H9 (cell line): ENCODE measurements at regions not wholly inside any gene's neighbourhood (a gene's known extent, or its start where the extent isn't known, plus 50 kb on each side); places are given as distances from the start of the nearest gene placed in this dataset.

Source experiments
- DNase-seq: peaks from one replicate; pipeline ENCODE4 v3.0.0-alpha.2; 2017
- H2AFZ ChIP-seq: one replicate; pipeline ENCODE4 v1.6.1; 2013; ENCODE audit warnings: mild to moderate bottlenecking, low read length, control low read depth, moderate library complexity
- H2AK5ac ChIP-seq: 2 replicates; pipeline ENCODE4 v1.6.1; 2013; ENCODE audit warnings: low read length, control low read depth, mixed read lengths; ENCODE audit not compliant: insufficient read length
- H2BK120ac ChIP-seq: one replicate; pipeline ENCODE4 v1.6.1; 2013; ENCODE audit warnings: low read depth, mild to moderate bottlenecking, low read length, control low read depth, inconsistent platforms; ENCODE audit not compliant: poor library complexity, severe bottlenecking
- H2BK12ac ChIP-seq: 2 replicates; pipeline ENCODE4 v1.6.1; 2013; ENCODE audit warnings: low read length, control low read depth, mixed read lengths, low read depth; ENCODE audit not compliant: insufficient read length
- H2BK15ac ChIP-seq: 2 replicates; pipeline ENCODE4 v1.6.1; 2013; ENCODE audit warnings: low read depth, low read length, control low read depth
- H2BK20ac ChIP-seq: one replicate; pipeline ENCODE4 v1.6.1; 2013; ENCODE audit warnings: low read depth, mild to moderate bottlenecking, low read length, control low read depth, inconsistent platforms; ENCODE audit not compliant: poor library complexity, severe bottlenecking
- H2BK5ac ChIP-seq: 2 replicates; pipeline ENCODE4 v1.6.1; 2013; ENCODE audit warnings: low read length, control low read depth, mixed read lengths; ENCODE audit not compliant: insufficient read length
- H3K14ac ChIP-seq: 2 replicates; pipeline ENCODE4 v1.6.1; 2013; ENCODE audit warnings: low read length, control low read depth; ENCODE audit not compliant: insufficient read depth
- H3K18ac ChIP-seq: 2 replicates; pipeline ENCODE4 v1.6.1; 2013; ENCODE audit warnings: low read depth, mild to moderate bottlenecking, mixed read lengths, low read length, control low read depth; ENCODE audit not compliant: insufficient read length
- H3K23ac ChIP-seq: 2 replicates; pipeline ENCODE4 v1.6.1; 2013; ENCODE audit warnings: low read length, control low read depth, mixed read lengths, low read depth; ENCODE audit not compliant: insufficient read length
- H3K23me2 ChIP-seq: 2 replicates; pipeline ENCODE4 v1.6.1; 2013; ENCODE audit warnings: low read depth, mild to moderate bottlenecking, mixed read lengths, low read length, control low read depth; ENCODE audit not compliant: insufficient read length, poor library complexity, severe bottlenecking
- H3K27ac ChIP-seq: 2 replicates; pipeline ENCODE4 v1.5.1; 2013; ENCODE audit warnings: low read length, control low read depth, mixed read lengths, low read depth; ENCODE audit not compliant: insufficient read length
- H3K27me3 ChIP-seq: 2 replicates; pipeline ENCODE4 v1.6.1; 2013; ENCODE audit warnings: low read length, control low read depth, inconsistent platforms; ENCODE audit not compliant: insufficient read depth
- H3K4ac ChIP-seq: 2 replicates; pipeline ENCODE4 v1.6.1; 2013; ENCODE audit warnings: low read depth, mild to moderate bottlenecking, control low read depth, inconsistent platforms, low read length, moderate library complexity
- H3K4me1 ChIP-seq: 2 replicates; pipeline ENCODE4 v1.6.1; 2013; ENCODE audit warnings: low read length, control low read depth, inconsistent platforms; ENCODE audit not compliant: insufficient read depth
- H3K4me2 ChIP-seq: 2 replicates; pipeline ENCODE4 v1.6.1; 2013; ENCODE audit warnings: low read length, control low read depth, mixed read lengths; ENCODE audit not compliant: insufficient read length, insufficient read depth
- H3K56ac ChIP-seq: 2 replicates; pipeline ENCODE4 v1.6.1; 2013; ENCODE audit warnings: low read depth, mild to moderate bottlenecking, mixed read lengths, low read length, control low read depth; ENCODE audit not compliant: insufficient read length
- H3K79me1 ChIP-seq: 2 replicates; pipeline ENCODE4 v1.6.1; 2013; ENCODE audit warnings: low read depth, mild to moderate bottlenecking, moderate library complexity, low read length, control low read depth, inconsistent platforms; ENCODE audit not compliant: insufficient read depth, poor library complexity, severe bottlenecking
- H3K79me2 ChIP-seq: 2 replicates; pipeline ENCODE4 v1.6.1; 2013; ENCODE audit warnings: low read length, control low read depth, inconsistent platforms; ENCODE audit not compliant: insufficient read depth
- H3K9ac ChIP-seq: 2 replicates; pipeline ENCODE4 v1.6.1; 2013; ENCODE audit warnings: low read length, control low read depth, mixed read lengths; ENCODE audit not compliant: insufficient read length; ENCODE audit errors: extremely low read depth
- H3K9me3 ChIP-seq: one replicate; pipeline ENCODE4 v1.6.1; 2013; ENCODE audit warnings: low read depth, low read length, inconsistent platforms; ENCODE audit not compliant: control insufficient read depth
- H3T11ph ChIP-seq: one replicate; pipeline ENCODE4 v1.6.1; 2013; ENCODE audit warnings: mild to moderate bottlenecking, low read length, control low read depth, inconsistent platforms
- H4K20me1 ChIP-seq: one replicate; pipeline ENCODE4 v1.6.1; 2013; ENCODE audit not compliant: control insufficient read depth, insufficient read length, insufficient read depth
- H4K5ac ChIP-seq: 2 replicates; pipeline ENCODE4 v1.6.1; 2013; ENCODE audit warnings: low read depth, mild to moderate bottlenecking, mixed read lengths, low read length, control low read depth; ENCODE audit not compliant: insufficient read length
- H4K8ac ChIP-seq: replicated peaks from 2 replicates; pipeline ENCODE4 v1.6.1; 2013; ENCODE audit warnings: low read length, control low read depth, mixed read lengths, low read depth; ENCODE audit not compliant: insufficient read length
- H4K91ac ChIP-seq: 2 replicates; pipeline ENCODE4 v1.6.1; 2013; ENCODE audit warnings: low read depth, mild to moderate bottlenecking, moderate library complexity, mixed read lengths, low read length, control low read depth; ENCODE audit not compliant: insufficient read length
- H3K27ac Mint-ChIP-seq, 3 experiments: 2 replicates in 2 of 3; 3 replicates in 1 of 3; pipeline ENCODE4 v1.8.0; 2020 to 2021; ENCODE audit warnings: mixed read lengths in 3 of 3, mild to moderate bottlenecking in 1 of 3, moderate library complexity in 1 of 3
- H3K27me3 Mint-ChIP-seq: 2 replicates; pipeline ENCODE4 v1.8.0; 2021; ENCODE audit warnings: low read depth, mild to moderate bottlenecking, moderate library complexity, mixed read lengths
- H3K36me3 Mint-ChIP-seq, 3 experiments: 2 replicates in 2 of 3; 3 replicates in 1 of 3; pipeline ENCODE4 v1.8.0; 2020 to 2021; ENCODE audit warnings: low read depth in 3 of 3, mixed read lengths in 3 of 3; ENCODE audit not compliant: insufficient read depth in 1 of 3
- H3K4me1 Mint-ChIP-seq, 2 experiments: 2 replicates each; pipeline ENCODE4 v1.8.0; 2020; ENCODE audit warnings: mixed read lengths in 2 of 2
- H3K4me3 Mint-ChIP-seq, 2 experiments: 2 replicates in 1 of 2; 3 replicates in 1 of 2; pipeline ENCODE4 v1.8.0; 2020 to 2021; ENCODE audit warnings: mild to moderate bottlenecking in 2 of 2, mixed read lengths in 2 of 2, moderate library complexity in 1 of 2
- H3K9me3 Mint-ChIP-seq, 2 experiments: 2 replicates in 1 of 2; 3 replicates in 1 of 2; pipeline ENCODE4 v1.8.0; 2020; ENCODE audit warnings: mild to moderate bottlenecking in 2 of 2, mixed read lengths in 2 of 2, moderate library complexity in 1 of 2
- WGBS: extraction: QIAGEN DNeasy Blood & Tissue Kit; methylation state at CpG from one replicate; pipeline ENCODE4 v1.1.7; 2013; ENCODE audit warnings: missing lambda C conversion rate, low lambda C conversion rate, mixed read lengths; ENCODE audit not compliant: insufficient read length; ENCODE audit errors: extremely low coverage; 5-methylcytosine and 5-hydroxymethylcytosine counted together
- TF ChIP-seq, protein P1 (sequence below): fragments of 200-600 bp; sonication (generic); conservative IDR thresholded peaks from 3 replicates; pipeline ENCODE4 v1.8.0; 2021; ENCODE audit warnings: antibody characterized with exemption, mild to moderate bottlenecking

DNA sequence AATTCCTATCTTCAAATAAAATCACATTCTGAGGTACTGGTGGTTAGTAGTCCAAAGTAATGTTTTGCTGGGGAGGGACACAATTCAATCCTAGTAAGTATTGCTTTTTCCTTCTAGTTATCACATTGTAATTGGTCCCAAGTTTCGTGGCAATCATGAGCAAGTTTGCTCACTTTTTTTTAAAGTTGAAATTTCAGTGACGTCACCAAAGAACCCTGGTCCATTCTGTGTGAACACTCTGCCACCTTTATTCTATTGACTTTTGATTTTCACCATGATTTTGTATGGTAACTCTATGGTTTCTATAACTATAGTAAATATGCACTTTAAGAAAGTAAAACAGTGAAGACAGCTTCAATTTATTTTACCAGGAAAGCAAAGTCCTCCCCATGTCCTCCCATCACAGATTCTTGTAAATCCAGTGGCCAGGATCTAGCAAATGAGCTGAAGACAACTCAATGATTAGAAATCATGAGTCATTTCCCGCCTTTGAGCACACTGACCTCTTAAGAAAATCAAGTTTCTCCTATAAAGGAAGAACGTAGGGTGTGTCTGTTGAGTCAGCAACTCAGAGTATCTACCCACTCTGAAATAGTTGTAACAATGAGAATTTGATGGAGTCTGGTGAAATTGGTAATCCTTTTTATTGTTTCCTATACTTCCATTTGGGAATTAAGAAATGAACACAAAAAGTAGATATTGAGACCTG lies 1306.6 kb upstream of the PABPC4L start:
- Histone ChIP-seq H3K79me2 (no peaks in the 10 kb centered on the region), H3K4me2 (no peak overlapping the region), H3K18ac (no peak overlapping the region), H3T11ph (no peak overlapping the region), H3K9me3 (no peaks in the 10 kb centered on the region), H4K5ac (no peak overlapping the region), H3K23ac (no peak overlapping the region), H4K20me1 (no peaks in the 10 kb centered on the region), H3K9ac (no peak overlapping the region), H2BK20ac (no peak overlapping the region), H3K27me3 (no peaks in the 10 kb centered on the region), H4K91ac (no peak overlapping the region), H3K14ac (no peak overlapping the region), H2BK5ac (no peak overlapping the region), H3K27ac (no peak overlapping the region), H3K56ac (no peak overlapping the region), H2AK5ac (no peak overlapping the region), H3K4me1 (no peaks in the 10 kb centered on the region), H2BK12ac (no peak overlapping the region), H3K4ac (no peak overlapping the region), H3K23me2 (no peaks in the 10 kb centered on the region), H2AFZ (no peak overlapping the region), H3K79me1 (no peaks in the 10 kb centered on the region), H2BK120ac (no peak overlapping the region), H4K8ac (no peak overlapping the region), H2BK15ac (no peak overlapping the region)
- Mint-ChIP-seq H3K27me3 (no peaks in the 10 kb centered on the region), H3K9me3 (no peaks in the 10 kb centered on the region), H3K27ac (no peak overlapping the region), H3K4me3 (no peak overlapping the region), H3K36me3 (no peaks in the 10 kb centered on the region), H3K4me1 (no peaks in the 10 kb centered on the region)
- no peak for DNase-seq
- TF ChIP-seq, protein P1, sequence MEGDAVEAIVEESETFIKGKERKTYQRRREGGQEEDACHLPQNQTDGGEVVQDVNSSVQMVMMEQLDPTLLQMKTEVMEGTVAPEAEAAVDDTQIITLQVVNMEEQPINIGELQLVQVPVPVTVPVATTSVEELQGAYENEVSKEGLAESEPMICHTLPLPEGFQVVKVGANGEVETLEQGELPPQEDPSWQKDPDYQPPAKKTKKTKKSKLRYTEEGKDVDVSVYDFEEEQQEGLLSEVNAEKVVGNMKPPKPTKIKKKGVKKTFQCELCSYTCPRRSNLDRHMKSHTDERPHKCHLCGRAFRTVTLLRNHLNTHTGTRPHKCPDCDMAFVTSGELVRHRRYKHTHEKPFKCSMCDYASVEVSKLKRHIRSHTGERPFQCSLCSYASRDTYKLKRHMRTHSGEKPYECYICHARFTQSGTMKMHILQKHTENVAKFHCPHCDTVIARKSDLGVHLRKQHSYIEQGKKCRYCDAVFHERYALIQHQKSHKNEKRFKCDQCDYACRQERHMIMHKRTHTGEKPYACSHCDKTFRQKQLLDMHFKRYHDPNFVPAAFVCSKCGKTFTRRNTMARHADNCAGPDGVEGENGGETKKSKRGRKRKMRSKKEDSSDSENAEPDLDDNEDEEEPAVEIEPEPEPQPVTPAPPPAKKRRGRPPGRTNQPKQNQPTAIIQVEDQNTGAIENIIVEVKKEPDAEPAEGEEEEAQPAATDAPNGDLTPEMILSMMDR: no peak
- no CpG with 5 or more reads among the region's 4 CpGs for WGBS
